RWPE2 (cell line): ENCODE measurements at regions not wholly inside any gene's neighbourhood (a gene's known extent, or its start where the extent isn't known, plus 50 kb on each side); places are given as distances from the start of the nearest gene placed in this dataset.

Experiments used
- ATAC-seq: fragments of 200-7000 bp; cut with Tn5 transposase; 3 replicates; pipeline ENCODE4 v1.9.1; 2021; ENCODE audit warnings: low read depth
- DNase-seq: peaks from one replicate; pipeline ENCODE4 v3.0.0-alpha.2; 2020; ENCODE audit warnings: low spot score
- H3K27ac ChIP-seq: fragments of 450-650 bp; 2 replicates; pipeline ENCODE4 v1.5.1; 2017; ENCODE audit warnings: mild to moderate bottlenecking; ENCODE audit not compliant: poor library complexity, severe bottlenecking
- H3K27me3 ChIP-seq: fragments of 250-450 bp; sonication (Bioruptor Pico); 2 replicates; pipeline ENCODE4 v1.5.1; 2021; ENCODE audit warnings: mild to moderate bottlenecking, moderate library complexity; ENCODE audit not compliant: insufficient read depth, poor library complexity, severe bottlenecking
- H3K36me3 ChIP-seq: fragments of 250-450 bp; sonication (Bioruptor Pico); 2 replicates; pipeline ENCODE4 v1.5.1; 2020; ENCODE audit warnings: low read depth, mild to moderate bottlenecking, moderate library complexity
- H3K4me1 ChIP-seq: fragments of 250-450 bp; sonication (Bioruptor Pico); 2 replicates; pipeline ENCODE4 v1.5.1; 2021; ENCODE audit warnings: mild to moderate bottlenecking, moderate library complexity; ENCODE audit not compliant: insufficient read depth, poor library complexity, severe bottlenecking
- H3K4me3 ChIP-seq: fragments of 250-450 bp; sonication (Bioruptor Pico); 2 replicates; pipeline ENCODE4 v1.5.1; 2021; ENCODE audit warnings: mild to moderate bottlenecking, moderate library complexity; ENCODE audit not compliant: severe bottlenecking
- H3K9me3 ChIP-seq: fragments of 250-450 bp; sonication (Bioruptor Pico); 2 replicates; pipeline ENCODE4 v1.5.1; 2021; ENCODE audit warnings: mild to moderate bottlenecking, moderate library complexity; ENCODE audit not compliant: severe bottlenecking
- TF ChIP-seq, protein P1 (sequence below): fragments of 450-650 bp; IDR thresholded peaks from one replicate; pipeline ENCODE4 v1.5.1; 2017; ENCODE audit warnings: mild to moderate bottlenecking, moderate library complexity; ENCODE audit not compliant: poor library complexity, severe bottlenecking

GRCh38 chr1:79220509-79220908, 214.0 kb upstream of the ADGRL4 start:
- Histone ChIP-seq H3K36me3 (no peaks in the 10 kb centered on the region), H3K4me3 (no peak overlapping the region), H3K27ac (no peak overlapping the region), H3K27me3 (no peaks in the 10 kb centered on the region), H3K9me3 (no peaks in the 10 kb centered on the region), H3K4me1 (no peaks in the 10 kb centered on the region)
- no peak for DNase-seq
- no peak for ATAC-seq
- TF ChIP-seq, protein P1, sequence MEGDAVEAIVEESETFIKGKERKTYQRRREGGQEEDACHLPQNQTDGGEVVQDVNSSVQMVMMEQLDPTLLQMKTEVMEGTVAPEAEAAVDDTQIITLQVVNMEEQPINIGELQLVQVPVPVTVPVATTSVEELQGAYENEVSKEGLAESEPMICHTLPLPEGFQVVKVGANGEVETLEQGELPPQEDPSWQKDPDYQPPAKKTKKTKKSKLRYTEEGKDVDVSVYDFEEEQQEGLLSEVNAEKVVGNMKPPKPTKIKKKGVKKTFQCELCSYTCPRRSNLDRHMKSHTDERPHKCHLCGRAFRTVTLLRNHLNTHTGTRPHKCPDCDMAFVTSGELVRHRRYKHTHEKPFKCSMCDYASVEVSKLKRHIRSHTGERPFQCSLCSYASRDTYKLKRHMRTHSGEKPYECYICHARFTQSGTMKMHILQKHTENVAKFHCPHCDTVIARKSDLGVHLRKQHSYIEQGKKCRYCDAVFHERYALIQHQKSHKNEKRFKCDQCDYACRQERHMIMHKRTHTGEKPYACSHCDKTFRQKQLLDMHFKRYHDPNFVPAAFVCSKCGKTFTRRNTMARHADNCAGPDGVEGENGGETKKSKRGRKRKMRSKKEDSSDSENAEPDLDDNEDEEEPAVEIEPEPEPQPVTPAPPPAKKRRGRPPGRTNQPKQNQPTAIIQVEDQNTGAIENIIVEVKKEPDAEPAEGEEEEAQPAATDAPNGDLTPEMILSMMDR, result no peak

DNA sequence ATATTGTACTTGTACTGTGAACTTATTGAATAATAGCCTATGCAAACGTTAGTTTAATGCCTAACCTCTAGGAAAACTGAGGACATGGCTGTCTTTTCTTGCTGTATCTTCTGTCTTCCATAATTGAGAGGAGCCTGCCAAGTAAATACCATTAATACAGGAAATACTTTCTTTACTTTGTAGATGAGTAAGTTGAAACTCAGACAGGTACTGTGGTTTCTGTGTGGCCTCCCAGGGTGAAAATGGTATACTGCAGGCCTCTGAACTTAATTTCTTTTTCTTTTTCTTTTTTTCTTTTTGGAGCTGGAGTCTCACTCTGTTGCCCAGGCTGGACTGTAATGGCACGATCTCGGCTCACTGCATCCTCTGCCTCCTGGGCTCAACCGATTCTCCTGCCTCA, 208.8 kb upstream of the ADGRL4 start:
- H3K36me3 ChIP-seq, result no peaks in the 10 kb centered on the region
- H3K4me1 ChIP-seq, result no peaks in the 10 kb centered on the region
- TF ChIP-seq, protein P1, result no peak
- H3K27ac ChIP-seq, result no peak overlapping the region
- ATAC-seq (peak; percentile 71), DNase-seq (no peak)
- H3K27me3 ChIP-seq, result no peaks in the 10 kb centered on the region
- H3K4me3 ChIP-seq, result no peak overlapping the region
- no peaks in the 10 kb centered on the region for H3K9me3 ChIP-seq

GRCh38 chr1:79207786-79208185, 201.3 kb upstream of the ADGRL4 start:
- Histone ChIP-seq H3K4me1 (no peaks in the 10 kb centered on the region), H3K36me3 (no peaks in the 10 kb centered on the region), H3K27ac (no peak overlapping the region), H3K4me3 (no peak overlapping the region), H3K27me3 (no peaks in the 10 kb centered on the region), H3K9me3 (no peaks in the 10 kb centered on the region)
- ATAC-seq (no peak), DNase-seq (no peak)
- TF ChIP-seq, protein P1, result no peak

DNA sequence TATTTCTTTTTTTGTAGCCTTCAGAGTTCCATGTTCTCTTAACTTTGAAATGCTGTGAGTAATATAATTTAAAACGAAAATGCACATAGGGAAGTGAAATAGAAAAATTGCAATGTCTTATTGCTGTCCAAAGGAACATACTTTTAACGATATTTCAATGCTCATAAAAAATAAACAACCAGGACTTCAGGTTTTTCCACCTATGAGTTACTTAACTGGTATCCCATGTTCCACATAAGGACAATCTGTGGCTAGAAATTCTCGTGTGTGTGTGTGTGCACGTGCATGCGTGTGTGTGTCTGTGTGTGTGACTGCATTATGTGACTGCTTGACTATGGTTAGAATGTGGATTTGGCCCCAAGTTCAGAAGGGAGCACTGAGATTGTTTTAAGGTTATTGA, 200.8 kb upstream of the ADGRL4 start:
- TF ChIP-seq, protein P1, result no peak
- ATAC-seq (no peak), DNase-seq (no peak)
- no peaks in the 10 kb centered on the region for H3K4me1 ChIP-seq
- no peaks in the 10 kb centered on the region for H3K36me3 ChIP-seq
- no peaks in the 10 kb centered on the region for H3K27me3 ChIP-seq
- H3K9me3 ChIP-seq, result no peaks in the 10 kb centered on the region
- H3K27ac ChIP-seq, result no peak overlapping the region
- H3K4me3 ChIP-seq, result no peak overlapping the region

GRCh38 chr1:79204779-79205479, 198.4 kb upstream of the ADGRL4 start:
- no peaks in the 10 kb centered on the region for H3K27me3 ChIP-seq

More at GRCh38 chr1:79204779-79205479, 198.4 kb upstream of the ADGRL4 start:
- H3K36me3 ChIP-seq, result no peaks in the 10 kb centered on the region
- ATAC-seq (no peak), DNase-seq (no peak)
- TF ChIP-seq, protein P1, result no peak
- no peaks in the 10 kb centered on the region for H3K4me1 ChIP-seq
- H3K4me3 ChIP-seq, result no peak overlapping the region
- H3K9me3 ChIP-seq, result no peaks in the 10 kb centered on the region
- no peak overlapping the region for H3K27ac ChIP-seq
